ENCODE measurements at regions not wholly inside any gene's neighbourhood (a gene's known extent, or its start where the extent isn't known, plus 50 kb on each side); places are given as distances from the start of the nearest gene placed in this dataset.
A peak's percentile ranks its signal among the peaks of the same experiment; 100 is the strongest.
"Not testable (repeated sequence)": the region's sequence is repeated elsewhere in the genome, so short reads cannot be mapped to it uniquely, and the experiment has no call there.

- peaks cover 10% of the 10 kb centered on the region for H3K4me1 Mint-ChIP-seq (ENCODE audit: insufficient read depth, unreplicated experiment)
- CTCF ChIA-PET, result interaction anchor here (0.6 to 1.7 kb wide), 11 partner anchors 18 to 1012 kb away, joined by 3 to 6 read pairs (median 4); no protein-coding TSS in a partner anchor
- intact Hi-C loops (cut with micrococcal nuclease), result no loop called here
- POLR2A ChIA-PET, result interaction anchor here (0.7 to 1.8 kb wide), 6 partner anchors 11 to 948 kb away, joined by 3 to 6 read pairs (median 4); no protein-coding TSS in a partner anchor
- H3K9me3 Mint-ChIP-seq (ENCODE audit: unreplicated experiment), result peaks cover 23% of the 10 kb centered on the region
- no peaks in the 10 kb centered on the region for H3K27me3 Mint-ChIP-seq (ENCODE audit: insufficient read depth, unreplicated experiment)
- no peak overlapping the region for H3K4me3 Mint-ChIP-seq (ENCODE audit: unreplicated experiment)
- BruUV-seq (replicated peaks), result no TSS peak
- H3K36me3 Mint-ChIP-seq (ENCODE audit: insufficient read depth, unreplicated experiment), result no peaks in the 10 kb centered on the region
- TF ChIP-seq CTCF (IDR thresholded peaks at IDR 0.05; ENCODE audit: unreplicated experiment), result no peak
- DNase-seq (ENCODE audit: unreplicated experiment), result peak; percentile 5
- no peak overlapping the region for H3K27ac Mint-ChIP-seq (ENCODE audit: low read depth, unreplicated experiment)
Observed at GRCh38 chr9:108434502-108434901, 421.3 kb downstream of the ACTL7B start.

DNA sequence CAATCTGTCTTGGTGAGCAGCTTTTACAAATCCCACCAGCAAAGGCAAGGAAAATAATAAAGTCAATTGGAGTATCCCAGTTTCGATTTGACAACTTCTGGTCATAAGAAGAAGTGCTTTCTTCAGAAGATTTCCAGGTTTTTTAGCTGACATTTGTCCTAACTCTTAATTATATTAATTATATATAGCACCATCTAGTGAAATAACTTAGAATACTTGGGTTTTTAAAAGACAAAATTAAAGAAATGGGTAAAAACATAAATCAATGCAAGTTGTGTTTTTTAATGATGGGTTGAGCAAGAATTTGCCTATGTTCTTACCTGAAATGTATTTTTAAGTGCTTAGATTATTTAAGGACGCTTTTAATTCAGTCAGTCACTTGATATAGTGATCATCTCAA is 421.8 kb downstream of the ACTL7B start:
- H3K4me1 Mint-ChIP-seq (ENCODE audit: insufficient read depth, unreplicated experiment), result peaks cover 5% of the 10 kb centered on the region

GRCh38 chr9:108430655-108431054 is 425.1 kb downstream of the ACTL7B start:
- Mint-ChIP-seq H3K9me3 (ENCODE audit: unreplicated experiment) (peaks cover 23% of the 10 kb centered on the region), H3K36me3 (ENCODE audit: insufficient read depth, unreplicated experiment) (no peaks in the 10 kb centered on the region), H3K27ac (ENCODE audit: low read depth, unreplicated experiment) (no peak overlapping the region), H3K4me1 (ENCODE audit: insufficient read depth, unreplicated experiment) (no peaks in the 10 kb centered on the region), H3K27me3 (ENCODE audit: insufficient read depth, unreplicated experiment) (no peaks in the 10 kb centered on the region), H3K4me3 (ENCODE audit: unreplicated experiment) (no peak overlapping the region)
- CTCF ChIA-PET, result interaction anchor here (0.5 kb wide), 1 partner anchor 331 kb away, joined by 4 read pairs; no protein-coding TSS in a partner anchor
- POLR2A ChIA-PET, result interaction anchor here (0.6 kb wide), 1 partner anchor 374 kb away, joined by 3 read pairs; no protein-coding TSS in a partner anchor
- no peak for DNase-seq (ENCODE audit: unreplicated experiment)
- no TSS peak for BruUV-seq (replicated peaks)
- intact Hi-C loops (cut with micrococcal nuclease), result no loop called here
- no peak for TF ChIP-seq CTCF (IDR thresholded peaks at IDR 0.05; ENCODE audit: unreplicated experiment)

More for the DNA sequence above, 421.8 kb downstream of the ACTL7B start:
- Mint-ChIP-seq H3K36me3 (ENCODE audit: insufficient read depth, unreplicated experiment) (no peaks in the 10 kb centered on the region), H3K4me3 (ENCODE audit: unreplicated experiment) (no peak overlapping the region), H3K27ac (ENCODE audit: low read depth, unreplicated experiment) (no peak overlapping the region), H3K9me3 (ENCODE audit: unreplicated experiment) (peaks cover 23% of the 10 kb centered on the region), H3K27me3 (ENCODE audit: insufficient read depth, unreplicated experiment) (no peaks in the 10 kb centered on the region)
- DNase-seq (ENCODE audit: unreplicated experiment), result no peak
- no TSS peak for BruUV-seq (replicated peaks)
- no peak for TF ChIP-seq CTCF (IDR thresholded peaks at IDR 0.05; ENCODE audit: unreplicated experiment)
- POLR2A ChIA-PET, result interaction anchor here (0.7 to 1.8 kb wide), 7 partner anchors 12 to 947 kb away, joined by 3 to 6 read pairs (median 3); no protein-coding TSS in a partner anchor
- CTCF ChIA-PET, result interaction anchor here (0.6 to 1.7 kb wide), 9 partner anchors 12 to 951 kb away, joined by 3 to 5 read pairs (median 4); no protein-coding TSS in a partner anchor
- intact Hi-C loops (cut with micrococcal nuclease), result no loop called here

- Mint-ChIP-seq H3K27me3 (ENCODE audit: insufficient read depth, unreplicated experiment) (no peaks in the 10 kb centered on the region), H3K9me3 (ENCODE audit: unreplicated experiment) (peaks cover 23% of the 10 kb centered on the region), H3K4me1 (ENCODE audit: insufficient read depth, unreplicated experiment) (no peaks in the 10 kb centered on the region), H3K27ac (ENCODE audit: low read depth, unreplicated experiment) (no peak overlapping the region), H3K4me3 (ENCODE audit: unreplicated experiment) (no peak overlapping the region), H3K36me3 (ENCODE audit: insufficient read depth, unreplicated experiment) (no peaks in the 10 kb centered on the region)
- DNase-seq (ENCODE audit: unreplicated experiment), result no peak
- TF ChIP-seq CTCF (IDR thresholded peaks at IDR 0.05; ENCODE audit: unreplicated experiment), result no peak
- BruUV-seq (replicated peaks), result no TSS peak
- CTCF ChIA-PET, result interaction anchor here (0.6 to 1.9 kb wide), 4 partner anchors 10 to 1489 kb away, joined by 3 to 5 read pairs (median 3); no protein-coding TSS in a partner anchor
- intact Hi-C loops (cut with micrococcal nuclease), result no loop called here
- POLR2A ChIA-PET, result interaction anchor here (0.8 to 1.1 kb wide), 2 partner anchors 9 to 125 kb away, joined by 3 to 4 read pairs; no protein-coding TSS in a partner anchor
Observed at GRCh38 chr9:108427751-108428150, 428.0 kb downstream of the ACTL7B start.

DNA sequence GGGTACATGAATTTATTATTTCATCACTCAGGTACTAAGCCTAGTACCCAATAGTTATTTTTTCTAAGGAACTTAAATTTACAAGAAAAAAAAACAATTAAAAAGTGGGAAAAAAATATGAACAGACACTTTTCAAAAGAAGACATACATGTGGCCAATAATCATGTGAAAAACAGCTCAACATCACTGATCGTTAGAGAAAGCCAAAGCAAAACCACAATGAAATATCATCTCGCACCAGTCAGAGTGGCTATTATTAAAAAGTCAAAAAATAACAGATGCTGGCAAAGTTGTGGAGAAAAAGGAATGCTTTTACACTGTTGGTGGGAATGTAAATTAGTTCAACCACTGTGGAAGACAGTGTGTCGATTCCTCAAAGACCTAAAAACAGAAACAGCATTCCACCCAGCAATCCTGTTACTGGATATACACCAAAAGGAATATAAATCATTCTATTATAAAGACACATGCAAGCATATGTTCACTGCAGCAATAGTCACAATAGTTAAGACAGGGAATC is 429.3 kb downstream of the ACTL7B start:
- intact Hi-C loops (cut with micrococcal nuclease); POLR2A ChIA-PET: not testable (repeated sequence)

More for the DNA sequence above, 429.3 kb downstream of the ACTL7B start:
- CTCF ChIA-PET, result interaction anchor here (0.5 kb wide), 1 partner anchor 332 kb away, joined by 3 read pairs; no protein-coding TSS in a partner anchor
- not testable (repeated sequence) for H3K27ac Mint-ChIP-seq (ENCODE audit: low read depth, unreplicated experiment); H3K4me1 Mint-ChIP-seq (ENCODE audit: insufficient read depth, unreplicated experiment); H3K4me3 Mint-ChIP-seq (ENCODE audit: unreplicated experiment); H3K36me3 Mint-ChIP-seq (ENCODE audit: insufficient read depth, unreplicated experiment); H3K27me3 Mint-ChIP-seq (ENCODE audit: insufficient read depth, unreplicated experiment); DNase-seq (ENCODE audit: unreplicated experiment); BruUV-seq (replicated peaks)
- peaks cover 13% of the 10 kb centered on the region for H3K9me3 Mint-ChIP-seq (ENCODE audit: unreplicated experiment)
